HepG2 (cell line): ENCODE measurements at regions not wholly inside any gene's neighbourhood (a gene's known extent, or its start where the extent isn't known, plus 50 kb on each side); places are given as distances from the start of the nearest gene placed in this dataset.

Experiments used
- AGO1 ChIP-seq: fragments of 200-400 bp; formaldehyde crosslinking; IDR thresholded peaks from 2 replicates; pipeline ENCODE4 v1.6.1; 2017; ENCODE audit warnings: mild to moderate bottlenecking, low read depth, low read length, moderate library complexity; ENCODE audit not compliant: poor library complexity, severe bottlenecking
- BCLAF1 ChIP-seq: fragments of 450-650 bp; IDR thresholded peaks from 2 replicates; pipeline ENCODE4 v1.6.1; 2017; ENCODE audit warnings: mild to moderate bottlenecking
- BORCS8-MEF2B ChIP-seq: sonication (generic); formaldehyde crosslinking; IDR thresholded peaks from 2 replicates; pipeline ENCODE4 v1.8.0; 2022; ENCODE audit warnings: mild to moderate bottlenecking, missing genetic modification reagents
- CBX1 ChIP-seq: IDR thresholded peaks from one replicate; pipeline ENCODE4 v1.6.1; 2016; ENCODE audit warnings: antibody characterized with exemption, low read depth
- FOXC1 ChIP-seq: sonication (generic); formaldehyde crosslinking; IDR thresholded peaks from 2 replicates; pipeline ENCODE4 v1.8.0; 2022; ENCODE audit warnings: mild to moderate bottlenecking, missing genetic modification reagents, borderline replicate concordance
- MEIS1 ChIP-seq: sonication (generic); formaldehyde crosslinking; IDR thresholded peaks from 2 replicates; pipeline ENCODE4 v1.9.0; 2021; ENCODE audit warnings: mild to moderate bottlenecking, missing genetic modification reagents, moderate library complexity, borderline replicate concordance
- PCBP1 ChIP-seq: fragments of 200-400 bp; formaldehyde crosslinking; IDR thresholded peaks from 2 replicates; pipeline ENCODE4 v1.6.1; 2017; ENCODE audit warnings: mild to moderate bottlenecking, low read depth, low read length, borderline replicate concordance
- REPIN1 ChIP-seq: sonication (generic); formaldehyde crosslinking; IDR thresholded peaks from 2 replicates; pipeline ENCODE4 v1.8.0; 2022; ENCODE audit warnings: missing genetic modification reagents, low read depth, mild to moderate bottlenecking, borderline replicate concordance
- STAT5B ChIP-seq: sonication (generic); formaldehyde crosslinking; IDR thresholded peaks from 2 replicates; pipeline ENCODE4 v1.4.0; 2020; ENCODE audit warnings: missing genetic modification reagents
- TCF12 ChIP-seq, 2 experiments: fragments of 450-650 bp in 1 of 2; sonication (generic) in 1 of 2; formaldehyde crosslinking in 1 of 2; IDR thresholded peaks; 2 replicates each; pipeline versions ENCODE4 v1.6.1 to v1.8.0; 2017 to 2022; ENCODE audit warnings: antibody characterized with exemption in 1 of 2, mild to moderate bottlenecking in 1 of 2, missing genetic modification reagents in 1 of 2, moderate library complexity in 1 of 2
- WIZ ChIP-seq: sonication (generic); formaldehyde crosslinking; IDR thresholded peaks from 2 replicates; pipeline ENCODE4 v1.5.1; 2020; ENCODE audit warnings: mild to moderate bottlenecking, missing genetic modification reagents
- ZBTB43 ChIP-seq: sonication (generic); formaldehyde crosslinking; conservative IDR thresholded peaks from 2 replicates; pipeline ENCODE4 v1.4.0; 2020; ENCODE audit warnings: missing genetic modification reagents
- ZNF251 ChIP-seq: sonication (generic); formaldehyde crosslinking; IDR thresholded peaks from 2 replicates; pipeline ENCODE4 v1.9.0; 2021; ENCODE audit warnings: mild to moderate bottlenecking, missing genetic modification reagents
- ZNF30 ChIP-seq: sonication (generic); formaldehyde crosslinking; IDR thresholded peaks from 2 replicates; pipeline ENCODE4 v1.5.0; 2020; ENCODE audit warnings: mild to moderate bottlenecking, missing genetic modification reagents
- ZNF563 ChIP-seq: sonication (generic); formaldehyde crosslinking; IDR thresholded peaks from 2 replicates; pipeline ENCODE4 v1.8.0; 2022; ENCODE audit warnings: mild to moderate bottlenecking, moderate library complexity, missing genetic modification reagents
- ZNF607 ChIP-seq: sonication (generic); formaldehyde crosslinking; IDR thresholded peaks from 2 replicates; pipeline ENCODE4 v1.5.1; 2020; ENCODE audit warnings: missing genetic modification reagents, mild to moderate bottlenecking, borderline replicate concordance
- ZNF646 ChIP-seq: sonication (generic); formaldehyde crosslinking; IDR thresholded peaks from 2 replicates; pipeline ENCODE4 v1.9.0; 2021; ENCODE audit warnings: mild to moderate bottlenecking, missing genetic modification reagents

GRCh38 chr14:71311061-71311460 lies 403.8 kb downstream of the PCNX1 start (continued):
- TF ChIP-seq WIZ = no peak
- no peak for TF ChIP-seq AGO1
- TF ChIP-seq TCF12 (IDR thresholded peaks at IDR 0.05) = no peak
- no peak for TF ChIP-seq TCF12 (CRISPR knock-in tag; IDR thresholded peaks at IDR 0.05)
- no peak for TF ChIP-seq PCBP1
- TF ChIP-seq ZNF607 = no peak
- TF ChIP-seq BORCS8-MEF2B (CRISPR knock-in tag) = no peak
- no peak for TF ChIP-seq ZNF251
- no peak for TF ChIP-seq ZNF563 (CRISPR knock-in tag)
- TF ChIP-seq ZNF30 (CRISPR knock-in tag) = no peak
- no peak for TF ChIP-seq FOXC1 (CRISPR knock-in tag)
- TF ChIP-seq BCLAF1 = no peak
- no peak for TF ChIP-seq ZBTB43 (CRISPR knock-in tag)
- no peak for TF ChIP-seq STAT5B (CRISPR knock-in tag)
- no peak for TF ChIP-seq REPIN1 (CRISPR knock-in tag)
- TF ChIP-seq MEIS1 (CRISPR knock-in tag) = no peak
- no peak for TF ChIP-seq CBX1
- TF ChIP-seq ZNF646 = no peak
